H1 (cell line): ENCODE measurements at regions not wholly inside any gene's neighbourhood (a gene's known extent, or its start where the extent isn't known, plus 50 kb on each side); places are given as distances from the start of the nearest gene placed in this dataset.

ENCODE experiments used
- CTCF ChIA-PET: fragments of 300-600 bp; sonication (Branson Sonifier 250); formaldehyde crosslinking; loops from one replicate; lab custom pipeline; 2021; ENCODE audit not compliant: partially characterized antibody; lab: Charles Lee
- POLR2A ChIA-PET: fragments of 300-600 bp; sonication (Branson Sonifier 250); formaldehyde crosslinking; loops from one replicate; lab custom pipeline; 2021; ENCODE audit warnings: inconsistent platforms; ENCODE audit not compliant: partially characterized antibody; lab: Charles Lee
- DNase-seq, 2 experiments: peaks; one replicate each; pipeline versions ENCODE4 v3.0.0 to v3.0.0-alpha.2; 2010 to 2022; ENCODE audit warnings: low spot score in 2 of 2, low read depth in 1 of 2, mixed read lengths in 1 of 2
- FAIRE-seq: peaks from 2 replicates; lab custom pipeline; 2011; peaks lifted over from hg19 to GRCh38; lab: Jason Lieb, UNC
- H2AFZ ChIP-seq: 2 replicates; pipeline ENCODE4 v1.8.1; 2012; ENCODE audit warnings: low read length, inconsistent platforms
- H2AK5ac ChIP-seq: 2 replicates; pipeline ENCODE4 v1.6.1; 2013; ENCODE audit warnings: low read depth, low read length
- H2BK120ac ChIP-seq: replicated peaks from 2 replicates; pipeline ENCODE3; 2013; ENCODE audit warnings: low read depth, low read length, inconsistent platforms
- H2BK12ac ChIP-seq: 2 replicates; pipeline ENCODE4 v1.6.1; 2013; ENCODE audit warnings: low read depth, low read length
- H2BK15ac ChIP-seq: 2 replicates; pipeline ENCODE4 v1.6.1; 2013; ENCODE audit warnings: low read length
- H2BK20ac ChIP-seq: 2 replicates; pipeline ENCODE4 v1.6.1; 2013; ENCODE audit warnings: low read length
- H2BK5ac ChIP-seq: 2 replicates; pipeline ENCODE4 v1.6.1; 2013; ENCODE audit warnings: low read depth, low read length
- H3K14ac ChIP-seq: 2 replicates; pipeline ENCODE4 v1.6.1; 2013; ENCODE audit warnings: inconsistent platforms; ENCODE audit not compliant: insufficient read length
- H3K18ac ChIP-seq: 2 replicates; pipeline ENCODE4 v1.6.1; 2013; ENCODE audit warnings: low read length; ENCODE audit errors: extremely low read depth
- H3K23ac ChIP-seq: 2 replicates; pipeline ENCODE4 v1.6.1; 2013; ENCODE audit warnings: inconsistent platforms; ENCODE audit not compliant: insufficient read length
- H3K23me2 ChIP-seq: 2 replicates; pipeline ENCODE4 v1.6.1; 2013; ENCODE audit warnings: low read depth, low read length
- H3K27ac ChIP-seq: 2 replicates; pipeline ENCODE4 v1.6.1; 2011; ENCODE audit warnings: low read depth, low read length, inconsistent platforms
- H3K27me3 ChIP-seq, 4 experiments: replicated peaks in 1 of 4; 1 replicate in 1 of 4; 2 replicates in 3 of 4; pipeline versions ENCODE4 v1.6.1 to v1.8.1; 2011 to 2013; ENCODE audit warnings: low read length in 3 of 4, mild to moderate bottlenecking in 3 of 4, inconsistent platforms in 2 of 4, mixed read lengths in 2 of 4, moderate library complexity in 1 of 4; ENCODE audit not compliant: control insufficient read depth in 3 of 4, insufficient read depth in 3 of 4; ENCODE audit errors: extremely low read depth in 1 of 4
- H3K36me3 ChIP-seq, 4 experiments: 2 replicates each; pipeline versions ENCODE4 v1.6.1 to v1.8.1; 2011 to 2013; ENCODE audit warnings: mild to moderate bottlenecking in 4 of 4, low read length in 3 of 4, moderate library complexity in 2 of 4, control low read depth in 1 of 4, inconsistent platforms in 1 of 4; ENCODE audit not compliant: insufficient read depth in 4 of 4, control insufficient read depth in 2 of 4
- H3K4ac ChIP-seq: replicated peaks from 2 replicates; pipeline ENCODE3; 2013; ENCODE audit warnings: low read length, low read depth, mixed read lengths, inconsistent platforms; ENCODE audit not compliant: insufficient read length
- H3K4me1 ChIP-seq, 4 experiments: replicated peaks in 1 of 4; 1 replicate in 1 of 4; 2 replicates in 3 of 4; pipeline versions ENCODE4 v1.6.1 to v1.8.1; 2011 to 2013; ENCODE audit warnings: low read length in 3 of 4, inconsistent platforms in 2 of 4, mixed read lengths in 1 of 4; ENCODE audit not compliant: insufficient read depth in 4 of 4, control insufficient read depth in 3 of 4
- H3K4me2 ChIP-seq, 2 experiments: 2 replicates each; pipeline versions ENCODE4 v1.6.1 to v1.8.1; 2011 to 2013; ENCODE audit warnings: low read depth in 2 of 2, low read length in 2 of 2, control low read depth in 1 of 2, inconsistent platforms in 1 of 2, mild to moderate bottlenecking in 1 of 2; ENCODE audit not compliant: insufficient read depth in 1 of 2
- H3K4me3 ChIP-seq, 4 experiments: fragments of 200-600, 300-600 bp in 1 of 4; sonication (generic), shearing (Covaris generic), sonication (Bioruptor Twin) in 1 of 4; 2 replicates each; pipeline versions ENCODE4 v1.5.1 to v1.8.1; 2011 to 2016; ENCODE audit warnings: low read length in 4 of 4, low read depth in 3 of 4, control low read depth in 2 of 4, inconsistent platforms in 2 of 4, mild to moderate bottlenecking in 2 of 4, mixed read lengths in 1 of 4, moderate library complexity in 1 of 4; ENCODE audit not compliant: insufficient read depth in 2 of 4; ENCODE audit errors: extremely low read depth in 1 of 4
- H3K56ac ChIP-seq: replicated peaks from 2 replicates; pipeline ENCODE3; 2013; ENCODE audit warnings: low read depth, mild to moderate bottlenecking, mixed read lengths, low read length, inconsistent platforms; ENCODE audit not compliant: insufficient read length
- H3K79me1 ChIP-seq: 2 replicates; pipeline ENCODE4 v1.6.1; 2013; ENCODE audit warnings: low read depth, low read length, control low read depth
- H3K79me2 ChIP-seq, 2 experiments: 2 replicates each; pipeline versions ENCODE4 v1.6.1 to v1.8.1; 2012 to 2013; ENCODE audit warnings: low read length in 2 of 2, mild to moderate bottlenecking in 2 of 2, inconsistent platforms in 1 of 2; ENCODE audit not compliant: insufficient read depth in 2 of 2, control insufficient read depth in 1 of 2
- H3K9ac ChIP-seq, 4 experiments: replicated peaks in 1 of 4; 1 replicate in 1 of 4; 2 replicates in 3 of 4; pipeline versions ENCODE4 v1.6.1 to v1.8.1; 2011 to 2013; ENCODE audit warnings: low read depth in 3 of 4, low read length in 3 of 4, control low read depth in 2 of 4, mild to moderate bottlenecking in 2 of 4, moderate library complexity in 2 of 4, inconsistent platforms in 1 of 4; ENCODE audit errors: extremely low read depth in 1 of 4
- H3K9me3 ChIP-seq, 2 experiments: 2 replicates each; pipeline versions ENCODE4 v1.6.1 to v1.8.1; 2012 to 2013; ENCODE audit warnings: mild to moderate bottlenecking in 2 of 2, moderate library complexity in 2 of 2, control low read depth in 1 of 2, inconsistent platforms in 1 of 2, low read depth in 1 of 2, low read length in 1 of 2, mixed read lengths in 1 of 2; ENCODE audit not compliant: insufficient read depth in 2 of 2
- H4K20me1 ChIP-seq, 2 experiments: replicated peaks in 1 of 2; 2 replicates each; pipeline versions ENCODE3 to v1.8.1; 2011 to 2013; ENCODE audit warnings: inconsistent platforms in 2 of 2, low read length in 2 of 2, mild to moderate bottlenecking in 1 of 2; ENCODE audit not compliant: insufficient read depth in 2 of 2, control insufficient read depth in 1 of 2
- H4K5ac ChIP-seq: 2 replicates; pipeline ENCODE4 v1.6.1; 2013; ENCODE audit warnings: low read length, low read depth, mixed read lengths, inconsistent platforms; ENCODE audit not compliant: insufficient read length
- H4K8ac ChIP-seq: 2 replicates; pipeline ENCODE4 v1.8.0; 2013; ENCODE audit warnings: mild to moderate bottlenecking, moderate library complexity, low read length, inconsistent platforms; ENCODE audit not compliant: insufficient read depth; ENCODE audit errors: extremely low read depth
- H4K91ac ChIP-seq: replicated peaks from 2 replicates; pipeline ENCODE3; 2013; ENCODE audit warnings: low read length, mixed read lengths, inconsistent platforms; ENCODE audit not compliant: insufficient read length
- CHD1 ChIP-seq: IDR thresholded peaks from 2 replicates; pipeline ENCODE4 v1.6.1; 2012; ENCODE audit warnings: low read depth, low read length, improper control_type of control experiment
- CTBP2 ChIP-seq: IDR thresholded peaks from 2 replicates; pipeline ENCODE4 v1.7.0; 2011; ENCODE audit warnings: borderline replicate concordance, mild to moderate bottlenecking, moderate library complexity, mixed read lengths, low read length; ENCODE audit not compliant: insufficient read depth, insufficient read length
- FOSL1 ChIP-seq: IDR thresholded peaks from 2 replicates; pipeline ENCODE4 v1.6.1; 2011; ENCODE audit warnings: mild to moderate bottlenecking, low read depth, low read length, moderate library complexity; ENCODE audit not compliant: insufficient read depth
- GABPA ChIP-seq: IDR thresholded peaks from 2 replicates; pipeline ENCODE4 v1.6.1; 2011; ENCODE audit warnings: mild to moderate bottlenecking, low read length, moderate library complexity, borderline replicate concordance; ENCODE audit not compliant: insufficient read depth
- JUND ChIP-seq: IDR thresholded peaks from 2 replicates; pipeline ENCODE4 v1.6.1; 2011; ENCODE audit warnings: mild to moderate bottlenecking, improper control_type of control experiment, low read length
- PHF8 ChIP-seq: fragments of 200-600 bp; sonication (generic); conservative IDR thresholded peaks from 2 replicates; pipeline ENCODE4 v1.7.1; 2012; ENCODE audit warnings: low read depth, mild to moderate bottlenecking, inconsistent platforms, low read length, moderate library complexity
- POLR2A ChIP-seq, 2 experiments: IDR thresholded peaks; 1 replicate in 1 of 2; 2 replicates in 1 of 2; pipeline ENCODE4 v1.6.1; 2011; ENCODE audit warnings: low read depth in 2 of 2, low read length in 2 of 2, mild to moderate bottlenecking in 2 of 2; ENCODE audit errors: control extremely low read depth in 1 of 2
- POLR2AphosphoS5 ChIP-seq: IDR thresholded peaks from 2 replicates; pipeline ENCODE4 v1.6.1; 2011; ENCODE audit warnings: low read depth, low read length
- SP1 ChIP-seq: IDR thresholded peaks from 2 replicates; pipeline ENCODE4 v1.6.1; 2011; ENCODE audit warnings: low read depth, low read length
- SRF ChIP-seq: IDR thresholded peaks from 2 replicates; pipeline ENCODE4 v1.6.1; 2011; ENCODE audit warnings: mild to moderate bottlenecking, low read depth, low read length, moderate library complexity
- TAF7 ChIP-seq: optimal IDR thresholded peaks from 2 replicates; pipeline ENCODE3; 2011; ENCODE audit warnings: low read depth, mild to moderate bottlenecking, inconsistent platforms, low read length, moderate library complexity, borderline replicate concordance
- TEAD4 ChIP-seq: IDR thresholded peaks from 2 replicates; pipeline ENCODE4 v1.6.1; 2012; ENCODE audit warnings: low read depth, low read length, inconsistent platforms, mixed read lengths
- whole genome bisulfite sequencing, 2 experiments: shearing (Covaris generic) in 1 of 2; methylation state at CpG; one replicate each; pipeline versions ENCODE4 v1.1.6 to v1.1.7; 2013 to 2015; ENCODE audit warnings: low lambda C conversion rate in 2 of 2, mixed read lengths in 2 of 2, inconsistent platforms in 1 of 2, low coverage in 1 of 2, missing lambda C conversion rate in 1 of 2; ENCODE audit not compliant: insufficient replicate concordance in 2 of 2, insufficient coverage in 1 of 2, insufficient read length in 1 of 2; ENCODE audit errors: extremely low coverage in 1 of 2, missing lambda C conversion rate in 1 of 2; 5-methylcytosine and 5-hydroxymethylcytosine counted together

DNA sequence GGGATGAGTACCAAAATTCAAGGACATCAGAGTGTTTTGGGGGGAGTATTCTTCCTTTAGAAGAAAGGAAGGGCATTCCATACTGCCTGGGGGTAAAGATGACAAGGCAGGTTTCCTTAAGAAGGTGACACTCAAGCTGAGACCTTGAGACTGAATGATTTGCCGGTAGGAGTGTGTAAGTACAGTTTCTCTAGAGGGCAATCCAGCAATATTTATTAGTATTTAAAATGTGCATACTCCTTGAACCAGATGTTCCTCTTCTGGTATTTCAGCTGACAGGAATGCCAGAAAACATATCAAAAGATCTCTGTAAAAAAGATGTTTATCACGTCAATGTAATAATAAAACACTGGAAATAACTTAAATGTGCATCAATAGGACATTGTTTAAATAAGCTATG, 106.4 kb upstream of the TMCC3 start:
- no peak overlapping the region for H3K4me3 ChIP-seq
- no peaks in the 10 kb centered on the region for H3K79me2 ChIP-seq
- H3K27ac ChIP-seq: no peak overlapping the region
- no peaks in the 10 kb centered on the region for H3K36me3 ChIP-seq
- no peak overlapping the region for H2BK5ac ChIP-seq
- H4K91ac ChIP-seq: no peak overlapping the region
- H3K4ac ChIP-seq: no peak overlapping the region
- no peak overlapping the region for H2AFZ ChIP-seq
- H3K18ac ChIP-seq: no peak overlapping the region
- WGBS, 2 experiments: 97% methylated on average over 2 of the region's 2 CpGs; no CpG with 5 or more reads in 1 of the 2 experiments
- no peak overlapping the region for H2BK20ac ChIP-seq
- no peak overlapping the region for H3K9ac ChIP-seq
- no peak for TF ChIP-seq CTBP2
- TF ChIP-seq SRF: no peak
- TF ChIP-seq PHF8: no peak
- TF ChIP-seq CHD1: no peak
- no peak for TF ChIP-seq TAF7
- no peak for TF ChIP-seq TEAD4
- TF ChIP-seq JUND: no peak
- TF ChIP-seq FOSL1: no peak
- TF ChIP-seq POLR2AphosphoS5: no peak
- TF ChIP-seq SP1: no peak
- no peak for TF ChIP-seq GABPA
- TF ChIP-seq POLR2A (IDR thresholded peaks at IDR 0.05; ENCODE audit: control extremely low read depth in 1 of 2, low read depth in 2 of 2, low read length in 2 of 2): no peak
- TF ChIP-seq, all 59 proteins: peak for 0
- H4K5ac ChIP-seq: no peak overlapping the region
- H2BK15ac ChIP-seq: no peak overlapping the region
- no peak overlapping the region for H3K14ac ChIP-seq
- no peak for DNase-seq
- no peaks in the 10 kb centered on the region for H4K20me1 ChIP-seq
- H3K4me1 ChIP-seq: no peaks in the 10 kb centered on the region
- H3K23me2 ChIP-seq: no peaks in the 10 kb centered on the region
- no peak overlapping the region for H3K56ac ChIP-seq
- no peak overlapping the region for H4K8ac ChIP-seq
- H2BK120ac ChIP-seq: no peak overlapping the region
- H2BK12ac ChIP-seq: no peak overlapping the region
- ChIA-PET POLR2A (no interaction called here), CTCF (interaction anchor here (0.7 to 4.8 kb wide), 3 partner anchors 7 to 119 kb away, joined by 3 to 23 read pairs (median 3); no protein-coding TSS in a partner anchor)
- H3K4me2 ChIP-seq: no peak overlapping the region
- no peaks in the 10 kb centered on the region for H3K9me3 ChIP-seq
- no peak for FAIRE-seq
- no peak overlapping the region for H3K23ac ChIP-seq
- H2AK5ac ChIP-seq: no peak overlapping the region
- H3K79me1 ChIP-seq: no peaks in the 10 kb centered on the region
- H3K27me3 ChIP-seq: 0 out of 7 replicates have a peak, but pooled peaks cover 0 to 3% (median 0%) of the 10 kb centered on the region in 4 experiments
